Peyer's patch (tissue), 4 donors: ENCODE measurements at regions not wholly inside any gene's neighbourhood (a gene's known extent, or its start where the extent isn't known, plus 50 kb on each side); places are given as distances from the start of the nearest gene placed in this dataset.

Source experiments
- DNase-seq, 3 donors: peaks; one replicate each; pipeline ENCODE4 v3.0.0-alpha.2; 2017 to 2019
- H3K27ac ChIP-seq, 4 donors: fragments of 200-600 bp; sonication (generic); one replicate each; pipeline ENCODE4 v1.5.1; 2016 to 2019
- H3K27me3 ChIP-seq, 2 donors: fragments of 200-600 bp; sonication (generic); one replicate each; pipeline ENCODE4 v1.5.1; 2019
- H3K36me3 ChIP-seq, 3 donors: fragments of 200-600 bp; sonication (generic); one replicate each; pipeline ENCODE4 v1.5.1; 2016 to 2019
- H3K4me1 ChIP-seq, 4 donors: fragments of 200-600 bp; sonication (generic); one replicate each; pipeline ENCODE4 v1.5.1; 2016 to 2019
- H3K4me3 ChIP-seq, 4 donors: fragments of 200-600 bp; sonication (generic); 1 replicate in 3 of 4; 2 replicates in 1 of 4; pipeline ENCODE4 v1.5.1; 2016 to 2019; ENCODE audit warnings: mild to moderate bottlenecking in 1 of 4
- H3K9me3 ChIP-seq, 4 donors: fragments of 200-600 bp; sonication (generic); one replicate each; pipeline ENCODE4 v1.5.1; 2016 to 2019; ENCODE audit warnings: mild to moderate bottlenecking in 1 of 4
- POLR2A ChIP-seq, 2 donors: fragments of 450-650 bp; IDR thresholded peaks; one replicate each; pipeline ENCODE4 v1.5.1; 2017; ENCODE audit warnings: antibody characterized with exemption in 2 of 2, mild to moderate bottlenecking in 2 of 2, moderate library complexity in 2 of 2
- TF ChIP-seq, protein P1 (sequence below), 6 experiments: fragments of 450-650 bp in 4 of 6; fragments of 200-600 bp in 2 of 6; sonication (generic) in 1 of 6; IDR thresholded peaks; one replicate each; pipeline ENCODE4 v1.5.1; 2017 to 2019; ENCODE audit warnings: antibody characterized with exemption in 6 of 6, mild to moderate bottlenecking in 3 of 6, moderate library complexity in 1 of 6

- H3K27me3 ChIP-seq: no peaks in the 10 kb centered on the region
- H3K27ac ChIP-seq: no peak overlapping the region
- TF ChIP-seq, protein P1, sequence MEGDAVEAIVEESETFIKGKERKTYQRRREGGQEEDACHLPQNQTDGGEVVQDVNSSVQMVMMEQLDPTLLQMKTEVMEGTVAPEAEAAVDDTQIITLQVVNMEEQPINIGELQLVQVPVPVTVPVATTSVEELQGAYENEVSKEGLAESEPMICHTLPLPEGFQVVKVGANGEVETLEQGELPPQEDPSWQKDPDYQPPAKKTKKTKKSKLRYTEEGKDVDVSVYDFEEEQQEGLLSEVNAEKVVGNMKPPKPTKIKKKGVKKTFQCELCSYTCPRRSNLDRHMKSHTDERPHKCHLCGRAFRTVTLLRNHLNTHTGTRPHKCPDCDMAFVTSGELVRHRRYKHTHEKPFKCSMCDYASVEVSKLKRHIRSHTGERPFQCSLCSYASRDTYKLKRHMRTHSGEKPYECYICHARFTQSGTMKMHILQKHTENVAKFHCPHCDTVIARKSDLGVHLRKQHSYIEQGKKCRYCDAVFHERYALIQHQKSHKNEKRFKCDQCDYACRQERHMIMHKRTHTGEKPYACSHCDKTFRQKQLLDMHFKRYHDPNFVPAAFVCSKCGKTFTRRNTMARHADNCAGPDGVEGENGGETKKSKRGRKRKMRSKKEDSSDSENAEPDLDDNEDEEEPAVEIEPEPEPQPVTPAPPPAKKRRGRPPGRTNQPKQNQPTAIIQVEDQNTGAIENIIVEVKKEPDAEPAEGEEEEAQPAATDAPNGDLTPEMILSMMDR (IDR thresholded peaks at IDR 0.05): no peak
- no peak for TF ChIP-seq POLR2A (IDR thresholded peaks at IDR 0.05)
- H3K9me3 ChIP-seq: no peaks in the 10 kb centered on the region
- no peaks in the 10 kb centered on the region for H3K4me1 ChIP-seq
- H3K4me3 ChIP-seq: no peak overlapping the region
- DNase-seq: no peak
- H3K36me3 ChIP-seq: no peaks in the 10 kb centered on the region
Observed at GRCh38 chr3:15892311-15893227, 94.8 kb upstream of the ANKRD28 start.

GRCh38 chr3:15894382-15894781 lies 96.6 kb upstream of the ANKRD28 start:
- H3K27me3 ChIP-seq: no peaks in the 10 kb centered on the region
- H3K4me3 ChIP-seq: no peak overlapping the region
- no peaks in the 10 kb centered on the region for H3K4me1 ChIP-seq
- H3K9me3 ChIP-seq: no peaks in the 10 kb centered on the region
- no peak overlapping the region for H3K27ac ChIP-seq
- no peak for DNase-seq
- no peak for TF ChIP-seq POLR2A (IDR thresholded peaks at IDR 0.05)
- TF ChIP-seq, protein P1 (IDR thresholded peaks at IDR 0.05): no peak
- no peaks in the 10 kb centered on the region for H3K36me3 ChIP-seq

- DNase-seq: no peak
- TF ChIP-seq, protein P1 (IDR thresholded peaks at IDR 0.05): no peak
- TF ChIP-seq POLR2A (IDR thresholded peaks at IDR 0.05): no peak
- H3K27ac ChIP-seq: no peak overlapping the region
- H3K4me1 ChIP-seq: no peaks in the 10 kb centered on the region
- no peaks in the 10 kb centered on the region for H3K36me3 ChIP-seq
- H3K27me3 ChIP-seq: no peaks in the 10 kb centered on the region
- H3K4me3 ChIP-seq: no peak overlapping the region
- H3K9me3 ChIP-seq: no peaks in the 10 kb centered on the region
Observed at GRCh38 chr3:15896500-15896899, 98.7 kb upstream of the ANKRD28 start.

GRCh38 chr3:15899388-15899787 lies 101.6 kb upstream of the ANKRD28 start:
- no peaks in the 10 kb centered on the region for H3K4me1 ChIP-seq
- no peak for DNase-seq
- no peaks in the 10 kb centered on the region for H3K9me3 ChIP-seq
- no peaks in the 10 kb centered on the region for H3K27me3 ChIP-seq
- no peak overlapping the region for H3K27ac ChIP-seq
- TF ChIP-seq, protein P1 (IDR thresholded peaks at IDR 0.05): no peak
- no peaks in the 10 kb centered on the region for H3K36me3 ChIP-seq
- no peak overlapping the region for H3K4me3 ChIP-seq

DNA sequence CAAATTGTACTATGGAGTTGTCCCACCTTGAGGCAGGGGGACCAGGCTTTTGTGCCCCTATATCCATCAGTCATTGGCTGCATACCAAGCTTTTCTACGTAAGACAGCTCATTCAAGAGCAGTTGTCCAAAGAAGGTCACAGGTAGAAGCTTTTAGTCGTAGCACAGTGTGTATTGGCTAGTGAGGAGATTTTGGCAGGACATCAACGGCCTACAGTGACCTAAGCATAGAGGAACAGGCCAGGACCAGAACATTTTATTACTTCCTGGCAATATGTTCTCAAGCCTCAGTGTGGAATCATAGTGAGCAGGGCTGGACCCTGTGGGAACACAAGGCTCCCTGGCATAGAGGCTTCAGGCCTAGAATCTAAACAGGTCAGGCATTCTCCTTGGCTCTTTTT lies 105.4 kb upstream of the ANKRD28 start:
- TF ChIP-seq POLR2A (IDR thresholded peaks at IDR 0.05): no peak
- TF ChIP-seq, protein P1 (IDR thresholded peaks at IDR 0.05): no peak
- Histone ChIP-seq H3K9me3 (no peaks in the 10 kb centered on the region), H3K27me3 (no peaks in the 10 kb centered on the region), H3K27ac (no peak overlapping the region), H3K36me3 (no peaks in the 10 kb centered on the region), H3K4me1 (no peaks in the 10 kb centered on the region), H3K4me3 (no peak overlapping the region)
- DNase-seq: no peak
